Liver (tissue), 8 donors: ENCODE measurements at regions not wholly inside any gene's neighbourhood (a gene's known extent, or its start where the extent isn't known, plus 50 kb on each side); places are given as distances from the start of the nearest gene placed in this dataset.

ENCODE experiments used
- DNase-seq: peaks from one replicate; pipeline ENCODE4 v3.0.0-alpha.2; 2017; ENCODE audit warnings: low spot score
- H3K27ac ChIP-seq, 2 donors: one replicate each; pipeline ENCODE4 v1.7.0; 2013; ENCODE audit warnings: inconsistent platforms in 2 of 2, low read length in 2 of 2, control low read depth in 1 of 2, low read depth in 1 of 2, mild to moderate bottlenecking in 1 of 2
- H3K27me3 ChIP-seq, 4 donors: one replicate each; pipeline versions ENCODE4 v1.6.1 to v1.7.0; 2013; ENCODE audit warnings: low read length in 3 of 4, inconsistent platforms in 1 of 4, mild to moderate bottlenecking in 1 of 4, moderate library complexity in 1 of 4; ENCODE audit not compliant: control insufficient read depth in 4 of 4, insufficient read depth in 4 of 4
- H3K36me3 ChIP-seq, 4 donors: one replicate each; pipeline versions ENCODE4 v1.6.1 to v1.7.0; 2013; ENCODE audit warnings: low read length in 3 of 4, mild to moderate bottlenecking in 3 of 4, low read depth in 1 of 4, moderate library complexity in 1 of 4; ENCODE audit not compliant: control insufficient read depth in 4 of 4, insufficient read depth in 3 of 4
- H3K4me1 ChIP-seq, 4 donors: one replicate each; pipeline versions ENCODE4 v1.6.1 to v1.7.0; 2013; ENCODE audit warnings: low read length in 3 of 4, mild to moderate bottlenecking in 3 of 4, moderate library complexity in 1 of 4; ENCODE audit not compliant: control insufficient read depth in 4 of 4, insufficient read depth in 4 of 4
- H3K4me3 ChIP-seq, 3 donors: one replicate each; pipeline versions ENCODE4 v1.6.1 to v1.7.0; 2013; ENCODE audit warnings: low read length in 3 of 3, control low read depth in 1 of 3, low read depth in 1 of 3, mild to moderate bottlenecking in 1 of 3
- H3K9ac ChIP-seq, 2 donors: one replicate each; pipeline ENCODE4 v1.7.0; 2013; ENCODE audit warnings: low read length in 2 of 2, mild to moderate bottlenecking in 2 of 2, moderate library complexity in 2 of 2, control low read depth in 1 of 2, low read depth in 1 of 2
- H3K9me3 ChIP-seq, 4 donors: one replicate each; pipeline versions ENCODE4 v1.6.1 to v1.7.0; 2013; ENCODE audit warnings: low read length in 3 of 4; ENCODE audit not compliant: control insufficient read depth in 4 of 4
- EGR1 ChIP-seq, 2 donors: IDR thresholded peaks; 2 replicates each; pipeline ENCODE4 v1.6.1; 2016 to 2018; ENCODE audit warnings: antibody characterized with exemption in 2 of 2, low read depth in 2 of 2
- FOXA1 ChIP-seq: IDR thresholded peaks from 2 replicates; pipeline ENCODE4 v1.6.1; 2016; ENCODE audit warnings: antibody characterized with exemption
- FOXA2 ChIP-seq: IDR thresholded peaks from 2 replicates; pipeline ENCODE4 v1.6.1; 2016; ENCODE audit warnings: antibody characterized with exemption
- GABPA ChIP-seq, 2 donors: IDR thresholded peaks in 1 of 2; conservative IDR thresholded peaks in 1 of 2; 2 replicates each; pipeline ENCODE4 v1.6.1; 2016; ENCODE audit warnings: antibody characterized with exemption in 2 of 2, mild to moderate bottlenecking in 1 of 2, moderate library complexity in 1 of 2
- HNF4A ChIP-seq, 2 donors: conservative IDR thresholded peaks; 2 replicates each; pipeline ENCODE4 v1.6.1; 2016; ENCODE audit warnings: antibody characterized with exemption in 2 of 2, mild to moderate bottlenecking in 2 of 2
- HNF4G ChIP-seq: IDR thresholded peaks from 2 replicates; pipeline ENCODE4 v1.6.1; 2016; ENCODE audit warnings: antibody characterized with exemption
- JUND ChIP-seq, 2 donors: IDR thresholded peaks; 2 replicates each; pipeline ENCODE4 v1.6.1; 2016; ENCODE audit warnings: antibody characterized with exemption in 2 of 2
- NR2F2 ChIP-seq: IDR thresholded peaks from 2 replicates; pipeline ENCODE4 v1.6.1; 2016; ENCODE audit warnings: antibody characterized with exemption
- RAD21 ChIP-seq, 2 donors: IDR thresholded peaks; 2 replicates each; pipeline ENCODE4 v1.6.1; 2016; ENCODE audit warnings: antibody characterized with exemption in 2 of 2, mild to moderate bottlenecking in 2 of 2
- RXRA ChIP-seq, 2 donors: IDR thresholded peaks; 2 replicates each; pipeline ENCODE4 v1.6.1; 2017 to 2018; ENCODE audit warnings: antibody characterized with exemption in 2 of 2, mild to moderate bottlenecking in 1 of 2
- SP1 ChIP-seq: IDR thresholded peaks from 2 replicates; pipeline ENCODE4 v1.6.1; 2018; ENCODE audit warnings: antibody characterized with exemption, mild to moderate bottlenecking
- TAF1 ChIP-seq: conservative IDR thresholded peaks from 2 replicates; pipeline ENCODE4 v1.6.1; 2016; ENCODE audit warnings: antibody characterized with exemption, mild to moderate bottlenecking
- YY1 ChIP-seq: IDR thresholded peaks from 2 replicates; pipeline ENCODE4 v1.6.1; 2016; ENCODE audit warnings: antibody characterized with exemption, mild to moderate bottlenecking
- WGBS: extraction: QIAGEN DNeasy Blood & Tissue Kit; methylation state at CpG from one replicate; pipeline ENCODE4 v1.1.7; 2013; 5-methylcytosine and 5-hydroxymethylcytosine counted together
- TF ChIP-seq, protein P1 (sequence below): IDR thresholded peaks from 2 replicates; pipeline ENCODE4 v1.6.1; 2016; ENCODE audit warnings: antibody characterized with exemption
- TF ChIP-seq, protein P2 (sequence below): IDR thresholded peaks from 2 replicates; pipeline ENCODE4 v1.6.1; 2016; ENCODE audit warnings: antibody characterized with exemption
- TF ChIP-seq, protein P3 (sequence below): IDR thresholded peaks from 2 replicates; pipeline ENCODE4 v1.6.1; 2016; ENCODE audit warnings: antibody characterized with exemption, mild to moderate bottlenecking
- TF ChIP-seq, protein P4 (sequence below): fragments of 150-350 bp; IDR thresholded peaks from 2 replicates; pipeline ENCODE4 v1.5.1; 2017; ENCODE audit warnings: improper control_type of control experiment, low read depth, low read length; ENCODE audit not compliant: missing input control
- TF ChIP-seq, protein P5 (sequence below): IDR thresholded peaks from 2 replicates; pipeline ENCODE4 v1.6.1; 2016; ENCODE audit warnings: antibody characterized with exemption
- donor health status: healthy.
- donor health status: healthy.
- donor health status: healthy.
- donor health status: healthy.
- donor health status: healthy.

DNA sequence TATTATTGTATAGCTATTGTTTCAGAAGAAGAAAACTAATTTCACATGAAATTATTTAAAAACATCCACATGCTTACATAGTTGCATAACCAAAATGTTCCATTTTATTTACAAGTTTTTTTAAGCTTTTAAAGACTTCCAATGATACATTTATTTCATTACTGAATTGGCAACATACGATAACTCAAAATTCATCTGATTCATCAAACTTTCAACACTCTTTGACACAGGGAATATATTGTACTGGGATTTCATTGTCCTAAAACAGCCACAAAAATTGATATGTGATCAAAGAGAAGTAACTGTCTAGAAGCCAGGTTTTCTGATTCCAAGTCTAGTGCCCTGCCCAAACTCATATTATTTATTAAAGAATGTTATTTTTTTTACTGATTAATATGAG is 131.4 kb upstream of the USP24 start:
- H3K9me3 ChIP-seq = no peaks in the 10 kb centered on the region
- 82% methylated on average over 1 of the region's 1 CpG for WGBS
- no peaks in the 10 kb centered on the region for H3K36me3 ChIP-seq
- no peak for DNase-seq
- no peak overlapping the region for H3K4me3 ChIP-seq
- H3K9ac ChIP-seq = no peak overlapping the region
- H3K27ac ChIP-seq = no peak overlapping the region
- TF ChIP-seq HNF4G (no peak), GABPA (IDR thresholded peaks at IDR 0.05 in 1 of 2, conservative IDR thresholded peaks at IDR 0.05 in 1 of 2) (no peak), TAF1 (no peak), HNF4A (conservative IDR thresholded peaks at IDR 0.05) (no peak), JUND (IDR thresholded peaks at IDR 0.05) (no peak), FOXA2 (no peak), YY1 (no peak), FOXA1 (no peak), EGR1 (IDR thresholded peaks at IDR 0.05; ENCODE audit: low read depth in 2 of 2) (no peak), RAD21 (IDR thresholded peaks at IDR 0.05) (no peak), RXRA (IDR thresholded peaks at IDR 0.05) (no peak), SP1 (no peak), NR2F2 (no peak)
- TF ChIP-seq, protein P1, sequence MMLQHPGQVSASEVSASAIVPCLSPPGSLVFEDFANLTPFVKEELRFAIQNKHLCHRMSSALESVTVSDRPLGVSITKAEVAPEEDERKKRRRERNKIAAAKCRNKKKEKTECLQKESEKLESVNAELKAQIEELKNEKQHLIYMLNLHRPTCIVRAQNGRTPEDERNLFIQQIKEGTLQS = no peak
- TF ChIP-seq, protein P2, sequence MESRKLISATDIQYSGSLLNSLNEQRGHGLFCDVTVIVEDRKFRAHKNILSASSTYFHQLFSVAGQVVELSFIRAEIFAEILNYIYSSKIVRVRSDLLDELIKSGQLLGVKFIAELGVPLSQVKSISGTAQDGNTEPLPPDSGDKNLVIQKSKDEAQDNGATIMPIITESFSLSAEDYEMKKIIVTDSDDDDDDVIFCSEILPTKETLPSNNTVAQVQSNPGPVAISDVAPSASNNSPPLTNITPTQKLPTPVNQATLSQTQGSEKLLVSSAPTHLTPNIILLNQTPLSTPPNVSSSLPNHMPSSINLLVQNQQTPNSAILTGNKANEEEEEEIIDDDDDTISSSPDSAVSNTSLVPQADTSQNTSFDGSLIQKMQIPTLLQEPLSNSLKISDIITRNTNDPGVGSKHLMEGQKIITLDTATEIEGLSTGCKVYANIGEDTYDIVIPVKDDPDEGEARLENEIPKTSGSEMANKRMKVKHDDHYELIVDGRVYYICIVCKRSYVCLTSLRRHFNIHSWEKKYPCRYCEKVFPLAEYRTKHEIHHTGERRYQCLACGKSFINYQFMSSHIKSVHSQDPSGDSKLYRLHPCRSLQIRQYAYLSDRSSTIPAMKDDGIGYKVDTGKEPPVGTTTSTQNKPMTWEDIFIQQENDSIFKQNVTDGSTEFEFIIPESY = no peak
- TF ChIP-seq, protein P3, sequence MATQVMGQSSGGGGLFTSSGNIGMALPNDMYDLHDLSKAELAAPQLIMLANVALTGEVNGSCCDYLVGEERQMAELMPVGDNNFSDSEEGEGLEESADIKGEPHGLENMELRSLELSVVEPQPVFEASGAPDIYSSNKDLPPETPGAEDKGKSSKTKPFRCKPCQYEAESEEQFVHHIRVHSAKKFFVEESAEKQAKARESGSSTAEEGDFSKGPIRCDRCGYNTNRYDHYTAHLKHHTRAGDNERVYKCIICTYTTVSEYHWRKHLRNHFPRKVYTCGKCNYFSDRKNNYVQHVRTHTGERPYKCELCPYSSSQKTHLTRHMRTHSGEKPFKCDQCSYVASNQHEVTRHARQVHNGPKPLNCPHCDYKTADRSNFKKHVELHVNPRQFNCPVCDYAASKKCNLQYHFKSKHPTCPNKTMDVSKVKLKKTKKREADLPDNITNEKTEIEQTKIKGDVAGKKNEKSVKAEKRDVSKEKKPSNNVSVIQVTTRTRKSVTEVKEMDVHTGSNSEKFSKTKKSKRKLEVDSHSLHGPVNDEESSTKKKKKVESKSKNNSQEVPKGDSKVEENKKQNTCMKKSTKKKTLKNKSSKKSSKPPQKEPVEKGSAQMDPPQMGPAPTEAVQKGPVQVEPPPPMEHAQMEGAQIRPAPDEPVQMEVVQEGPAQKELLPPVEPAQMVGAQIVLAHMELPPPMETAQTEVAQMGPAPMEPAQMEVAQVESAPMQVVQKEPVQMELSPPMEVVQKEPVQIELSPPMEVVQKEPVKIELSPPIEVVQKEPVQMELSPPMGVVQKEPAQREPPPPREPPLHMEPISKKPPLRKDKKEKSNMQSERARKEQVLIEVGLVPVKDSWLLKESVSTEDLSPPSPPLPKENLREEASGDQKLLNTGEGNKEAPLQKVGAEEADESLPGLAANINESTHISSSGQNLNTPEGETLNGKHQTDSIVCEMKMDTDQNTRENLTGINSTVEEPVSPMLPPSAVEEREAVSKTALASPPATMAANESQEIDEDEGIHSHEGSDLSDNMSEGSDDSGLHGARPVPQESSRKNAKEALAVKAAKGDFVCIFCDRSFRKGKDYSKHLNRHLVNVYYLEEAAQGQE = no peak
- TF ChIP-seq, protein P4, sequence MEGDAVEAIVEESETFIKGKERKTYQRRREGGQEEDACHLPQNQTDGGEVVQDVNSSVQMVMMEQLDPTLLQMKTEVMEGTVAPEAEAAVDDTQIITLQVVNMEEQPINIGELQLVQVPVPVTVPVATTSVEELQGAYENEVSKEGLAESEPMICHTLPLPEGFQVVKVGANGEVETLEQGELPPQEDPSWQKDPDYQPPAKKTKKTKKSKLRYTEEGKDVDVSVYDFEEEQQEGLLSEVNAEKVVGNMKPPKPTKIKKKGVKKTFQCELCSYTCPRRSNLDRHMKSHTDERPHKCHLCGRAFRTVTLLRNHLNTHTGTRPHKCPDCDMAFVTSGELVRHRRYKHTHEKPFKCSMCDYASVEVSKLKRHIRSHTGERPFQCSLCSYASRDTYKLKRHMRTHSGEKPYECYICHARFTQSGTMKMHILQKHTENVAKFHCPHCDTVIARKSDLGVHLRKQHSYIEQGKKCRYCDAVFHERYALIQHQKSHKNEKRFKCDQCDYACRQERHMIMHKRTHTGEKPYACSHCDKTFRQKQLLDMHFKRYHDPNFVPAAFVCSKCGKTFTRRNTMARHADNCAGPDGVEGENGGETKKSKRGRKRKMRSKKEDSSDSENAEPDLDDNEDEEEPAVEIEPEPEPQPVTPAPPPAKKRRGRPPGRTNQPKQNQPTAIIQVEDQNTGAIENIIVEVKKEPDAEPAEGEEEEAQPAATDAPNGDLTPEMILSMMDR = no peak
- TF ChIP-seq, protein P5, sequence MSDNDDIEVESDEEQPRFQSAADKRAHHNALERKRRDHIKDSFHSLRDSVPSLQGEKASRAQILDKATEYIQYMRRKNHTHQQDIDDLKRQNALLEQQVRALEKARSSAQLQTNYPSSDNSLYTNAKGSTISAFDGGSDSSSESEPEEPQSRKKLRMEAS = no peak
- peaks cover 0 to 7% (median 0%) of the 10 kb centered on the region in 4 donors for H3K4me1 ChIP-seq
- H3K27me3 ChIP-seq = no peaks in the 10 kb centered on the region
